AG09319 (cell line): ENCODE measurements at regions not wholly inside any gene's neighbourhood (a gene's known extent, or its start where the extent isn't known, plus 50 kb on each side); places are given as distances from the start of the nearest gene placed in this dataset.

Source experiments
- DNase-seq: peaks from one replicate; pipeline ENCODE4 v3.0.0-alpha.2; 2010; ENCODE audit warnings: low read depth; ENCODE audit errors: extremely low read depth
- TF ChIP-seq, protein P1 (sequence below): IDR thresholded peaks from 2 replicates; pipeline ENCODE4 v1.5.1; 2011; ENCODE audit warnings: low read depth, mild to moderate bottlenecking, inconsistent platforms, low read length, moderate library complexity

DNA sequence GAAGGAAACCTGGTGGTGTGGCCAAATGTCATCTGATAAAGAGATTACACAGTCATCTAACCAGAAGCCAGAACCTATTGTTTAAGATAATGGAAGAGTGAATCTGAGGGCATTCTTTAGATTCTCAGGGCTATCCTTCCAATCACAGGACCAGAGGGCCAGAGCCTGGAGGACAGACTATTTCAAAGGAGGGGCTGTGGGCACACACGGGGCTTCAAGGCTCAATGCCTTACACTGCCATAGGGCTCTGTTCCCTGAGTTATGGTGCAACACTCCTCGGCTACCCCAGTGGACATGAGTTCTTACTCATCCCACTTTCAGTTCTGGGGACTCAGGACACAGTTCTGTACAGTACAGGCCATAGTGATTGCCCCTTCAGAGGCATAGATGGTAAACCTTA, 343.9 kb upstream of the ALCAM start:
- no peak for DNase-seq
- TF ChIP-seq, protein P1, sequence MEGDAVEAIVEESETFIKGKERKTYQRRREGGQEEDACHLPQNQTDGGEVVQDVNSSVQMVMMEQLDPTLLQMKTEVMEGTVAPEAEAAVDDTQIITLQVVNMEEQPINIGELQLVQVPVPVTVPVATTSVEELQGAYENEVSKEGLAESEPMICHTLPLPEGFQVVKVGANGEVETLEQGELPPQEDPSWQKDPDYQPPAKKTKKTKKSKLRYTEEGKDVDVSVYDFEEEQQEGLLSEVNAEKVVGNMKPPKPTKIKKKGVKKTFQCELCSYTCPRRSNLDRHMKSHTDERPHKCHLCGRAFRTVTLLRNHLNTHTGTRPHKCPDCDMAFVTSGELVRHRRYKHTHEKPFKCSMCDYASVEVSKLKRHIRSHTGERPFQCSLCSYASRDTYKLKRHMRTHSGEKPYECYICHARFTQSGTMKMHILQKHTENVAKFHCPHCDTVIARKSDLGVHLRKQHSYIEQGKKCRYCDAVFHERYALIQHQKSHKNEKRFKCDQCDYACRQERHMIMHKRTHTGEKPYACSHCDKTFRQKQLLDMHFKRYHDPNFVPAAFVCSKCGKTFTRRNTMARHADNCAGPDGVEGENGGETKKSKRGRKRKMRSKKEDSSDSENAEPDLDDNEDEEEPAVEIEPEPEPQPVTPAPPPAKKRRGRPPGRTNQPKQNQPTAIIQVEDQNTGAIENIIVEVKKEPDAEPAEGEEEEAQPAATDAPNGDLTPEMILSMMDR: no peak

DNA sequence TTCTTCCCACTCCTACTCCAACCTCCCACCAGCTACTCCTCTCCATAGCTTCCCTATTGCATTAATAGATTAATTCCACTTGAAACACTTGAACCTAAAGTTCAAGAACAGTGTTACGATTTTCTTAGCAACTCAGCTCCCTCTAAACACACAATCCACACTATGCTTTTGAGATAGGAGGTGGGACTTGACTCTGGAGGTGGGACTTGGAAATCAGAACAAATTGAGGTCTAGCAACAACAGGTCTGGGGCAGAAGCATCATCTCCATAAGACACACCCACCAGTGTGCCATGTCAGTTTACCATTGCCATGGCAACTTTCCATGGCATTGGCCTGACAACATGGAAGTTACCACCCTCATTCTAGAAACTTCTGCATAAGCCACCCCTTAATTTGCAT, 336.5 kb upstream of the ALCAM start:
- no peak for DNase-seq
- TF ChIP-seq, protein P1: no peak

DNA sequence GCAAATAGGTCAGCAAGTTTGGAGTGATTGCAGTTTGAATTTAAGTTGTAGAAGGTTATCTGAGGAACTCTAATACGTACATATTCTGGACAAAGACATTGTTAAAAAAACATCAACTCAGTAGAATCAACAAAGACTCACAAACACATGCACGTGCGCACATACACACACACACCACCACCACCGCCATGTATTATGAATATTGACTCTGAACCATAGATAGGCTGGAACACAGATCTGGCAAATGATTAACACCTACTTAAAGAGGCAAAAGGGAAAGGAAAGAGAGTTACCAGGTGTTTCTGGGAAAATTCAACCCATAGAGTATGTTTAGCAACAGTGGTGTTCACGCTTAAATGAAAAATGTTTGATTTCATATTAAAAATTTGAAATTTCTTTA, 334.2 kb upstream of the ALCAM start:
- TF ChIP-seq, protein P1: no peak
- no peak for DNase-seq

DNA sequence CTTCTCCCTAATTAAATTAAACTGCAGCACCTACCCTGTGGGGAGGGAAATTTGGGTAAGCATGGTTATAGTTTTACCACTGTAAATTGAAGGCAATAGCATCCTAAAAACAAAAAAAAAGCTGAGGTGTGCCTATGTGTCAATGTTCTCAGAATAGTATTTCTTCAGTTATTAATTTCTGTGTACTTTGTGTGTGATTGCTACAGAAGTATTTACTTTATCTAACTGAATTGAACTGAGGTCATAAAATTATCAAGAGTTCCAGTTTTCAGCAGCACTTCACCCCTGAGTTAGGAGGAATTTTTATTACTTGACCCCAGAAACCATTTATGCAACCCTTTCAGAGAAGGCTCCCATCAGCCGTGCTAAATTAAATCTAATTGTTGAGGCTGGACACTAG, 333.6 kb upstream of the ALCAM start:
- no peak for DNase-seq
- TF ChIP-seq, protein P1: no peak

DNA sequence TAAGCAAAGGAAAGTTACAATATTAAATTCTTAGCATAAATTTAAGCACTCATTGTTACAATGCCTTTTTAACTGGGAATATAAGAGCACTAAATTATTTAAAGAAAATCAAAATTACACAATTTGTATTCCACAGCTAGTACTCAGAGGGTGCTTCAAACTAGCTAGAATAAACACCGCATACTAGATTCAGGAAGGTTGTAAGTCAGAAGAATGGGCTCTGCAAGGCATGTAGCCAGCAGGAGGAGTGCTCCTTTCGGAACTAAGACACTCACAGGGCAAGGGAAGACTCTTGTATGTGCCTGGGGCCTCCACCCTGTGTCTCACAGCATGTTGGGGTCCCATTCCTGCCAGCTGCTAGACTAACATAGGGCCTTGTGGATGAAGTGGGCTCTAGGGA, 327.7 kb upstream of the ALCAM start:
- DNase-seq: no peak
- TF ChIP-seq, protein P1: no peak

DNA sequence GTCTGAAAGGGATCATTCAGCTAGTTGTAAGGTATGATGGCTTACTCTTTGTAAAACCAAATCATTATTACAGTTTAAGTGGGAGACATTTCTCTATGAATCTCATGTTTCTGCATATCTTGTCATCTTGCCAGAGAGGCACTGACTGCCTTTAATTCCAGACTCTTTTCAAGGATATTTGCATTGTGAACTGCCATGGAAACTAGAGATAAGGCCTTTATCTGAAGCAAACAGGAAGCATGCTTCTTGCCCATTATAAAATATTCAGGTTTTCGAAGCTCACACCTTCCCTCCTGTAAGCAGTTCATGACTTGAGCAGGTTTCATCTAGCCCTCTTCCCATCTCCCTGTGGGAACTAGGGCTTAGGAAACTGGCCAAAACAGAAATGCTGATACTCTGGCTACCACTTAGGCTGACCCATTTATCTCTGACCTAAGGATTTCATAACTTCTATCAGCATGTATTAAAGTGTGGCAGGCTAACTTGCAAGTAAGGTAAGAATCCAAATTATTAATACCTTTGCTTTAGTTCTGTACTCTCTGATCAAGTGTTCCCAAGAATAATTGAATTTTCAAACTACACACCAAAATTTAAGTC, 326.6 kb upstream of the ALCAM start:
- no peak for DNase-seq

DNA sequence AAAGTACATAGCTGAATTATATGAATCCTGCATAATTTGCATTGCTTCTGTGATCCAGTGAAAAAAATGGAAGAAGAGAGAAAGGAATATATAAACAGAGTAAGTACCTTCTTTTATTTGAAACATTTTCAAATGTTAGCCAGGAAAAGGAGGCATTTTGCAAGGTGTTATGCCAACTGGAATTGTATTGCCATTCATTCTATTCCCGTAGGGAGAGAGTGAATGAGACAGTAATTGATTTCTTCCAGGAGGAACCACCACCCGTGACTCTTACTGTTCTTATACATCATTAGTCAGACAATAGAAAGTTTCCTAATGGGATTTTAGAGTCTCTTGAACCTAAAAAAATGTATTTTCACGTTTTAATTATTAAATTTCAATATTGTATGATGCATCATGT, 324.1 kb upstream of the ALCAM start:
- TF ChIP-seq, protein P1: no peak
- DNase-seq: no peak

More for the DNA sequence above, 326.6 kb upstream of the ALCAM start:
- TF ChIP-seq, protein P1: no peak
